Astrocyte of the cerebellum (primary cell): ENCODE measurements at regions not wholly inside any gene's neighbourhood (a gene's known extent, or its start where the extent isn't known, plus 50 kb on each side); places are given as distances from the start of the nearest gene placed in this dataset.

Experiments used
- DNase-seq: peaks from one replicate; pipeline ENCODE4 v3.0.0-alpha.2; 2011; ENCODE audit warnings: low read depth
- H3K4me3 ChIP-seq: 2 replicates; pipeline ENCODE4 v1.5.1; 2011; ENCODE audit warnings: mild to moderate bottlenecking, low read depth, low read length, moderate library complexity
- CTCF ChIP-seq: IDR thresholded peaks from 2 replicates; pipeline ENCODE4 v1.5.1; 2012; ENCODE audit warnings: low read length, low read depth, moderate library complexity, mild to moderate bottlenecking; ENCODE audit errors: missing control alignments
- in situ Hi-C: cut with HindIII; loops from 2 replicates; pipeline ENCODE4 v1.10.0; 2017; ENCODE audit warnings: low sequenced_read_pairs

- in situ Hi-C loops = no loop called here
- TF ChIP-seq CTCF = no peak
- no peak for DNase-seq
- no peak overlapping the region for H3K4me3 ChIP-seq
These were observed 449.2 kb downstream of the IRX1 start for GRCh38 chr5:4044881-4045280.

GRCh38 chr5:4048398-4048797 is 452.8 kb downstream of the IRX1 start:
- TF ChIP-seq CTCF = no peak
- DNase-seq = no peak
- in situ Hi-C loops = no loop called here
- no peak overlapping the region for H3K4me3 ChIP-seq

- in situ Hi-C loops = no loop called here
- no peak overlapping the region for H3K4me3 ChIP-seq
- no peak for DNase-seq
- TF ChIP-seq CTCF = no peak
These were observed 454.6 kb downstream of the IRX1 start for GRCh38 chr5:4050203-4050602.

- TF ChIP-seq CTCF = no peak
- in situ Hi-C loops = no loop called here
- DNase-seq = no peak
- H3K4me3 ChIP-seq = no peak overlapping the region
These were observed 457.5 kb downstream of the IRX1 start for GRCh38 chr5:4053136-4053535.

GRCh38 chr5:4054092-4054491 is 458.5 kb downstream of the IRX1 start:
- TF ChIP-seq CTCF = no peak
- DNase-seq = no peak
- H3K4me3 ChIP-seq = no peak overlapping the region
- in situ Hi-C loops = no loop called here

- TF ChIP-seq CTCF = no peak
- no peak overlapping the region for H3K4me3 ChIP-seq
- in situ Hi-C loops = no loop called here
- DNase-seq = no peak
These were observed 463.3 kb downstream of the IRX1 start for GRCh38 chr5:4058899-4059298.

- no peak overlapping the region for H3K4me3 ChIP-seq
- no peak for TF ChIP-seq CTCF
- in situ Hi-C loops = no loop called here
- DNase-seq = no peak
These were observed 470.1 kb downstream of the IRX1 start for GRCh38 chr5:4065472-4066320.
